OCI-LY1 (cell line): ENCODE measurements at regions not wholly inside any gene's neighbourhood (a gene's known extent, or its start where the extent isn't known, plus 50 kb on each side); places are given as distances from the start of the nearest gene placed in this dataset.

Source experiments
- H2AFZ ChIP-seq: fragments of 200-600 bp; sonication (generic), shearing (Covaris generic); 2 replicates; pipeline ENCODE4 v1.6.0; 2014; ENCODE audit warnings: antibody characterized with exemption, mild to moderate bottlenecking, low read length
- H3F3A ChIP-seq: fragments of 200-600 bp; sonication (generic), shearing (Covaris generic); 2 replicates; pipeline ENCODE4 v1.6.0; 2014; ENCODE audit warnings: mild to moderate bottlenecking, antibody characterized with exemption, low read length, moderate library complexity; ENCODE audit not compliant: insufficient read depth
- H3K27ac ChIP-seq: fragments of 200-600 bp; sonication (generic); 2 replicates; pipeline ENCODE4 v1.5.1; 2014; ENCODE audit warnings: low read length, mixed run types, mild to moderate bottlenecking, low read depth; ENCODE audit not compliant: poor library complexity, severe bottlenecking
- H3K27me3 ChIP-seq: fragments of 200-600 bp; sonication (generic); 2 replicates; pipeline ENCODE4 v1.6.0; 2014; ENCODE audit warnings: antibody characterized with exemption, mild to moderate bottlenecking, low read length, moderate library complexity; ENCODE audit not compliant: insufficient read depth
- H3K36me3 ChIP-seq: fragments of 200-600 bp; sonication (generic); 2 replicates; pipeline ENCODE4 v1.6.1; 2014; ENCODE audit warnings: mild to moderate bottlenecking, antibody characterized with exemption, low read length, moderate library complexity, mixed read lengths; ENCODE audit not compliant: insufficient read depth
- H3K4me1 ChIP-seq: fragments of 200-600 bp; sonication (generic); 2 replicates; pipeline ENCODE4 v1.5.1; 2014; ENCODE audit warnings: mild to moderate bottlenecking, low read length, moderate library complexity; ENCODE audit not compliant: insufficient read depth, severe bottlenecking
- H3K4me2 ChIP-seq: fragments of 200-600 bp; sonication (generic), shearing (Covaris generic); 2 replicates; pipeline ENCODE4 v1.6.1; 2014; ENCODE audit warnings: low read length
- H3K4me3 ChIP-seq: fragments of 200-600 bp; sonication (generic); 2 replicates; pipeline ENCODE4 v1.5.1; 2014; ENCODE audit warnings: low read length, low read depth, mild to moderate bottlenecking, mixed read lengths; ENCODE audit not compliant: poor library complexity, severe bottlenecking
- H3K79me2 ChIP-seq: fragments of 200-600 bp; shearing (Covaris generic); 2 replicates; pipeline ENCODE4 v1.6.1; 2016; ENCODE audit warnings: mixed run types, low read length, mixed read lengths; ENCODE audit not compliant: insufficient read depth
- H3K9ac ChIP-seq: fragments of 200-600 bp; sonication (generic), shearing (Covaris generic); 2 replicates; pipeline ENCODE4 v1.6.1; 2014; ENCODE audit warnings: mild to moderate bottlenecking, low read length, mixed read lengths
- H3K9me2 ChIP-seq: fragments of 200-600 bp; sonication (generic), shearing (Covaris generic); 2 replicates; pipeline ENCODE4 v1.6.1; 2014; ENCODE audit warnings: low read depth, mild to moderate bottlenecking, low read length, mixed read lengths
- H3K9me3 ChIP-seq: fragments of 200-600 bp; shearing (Covaris generic); 2 replicates; pipeline ENCODE4 v1.6.1; 2014; ENCODE audit warnings: low read length, mixed read lengths
- H4K20me1 ChIP-seq: fragments of 200-600 bp; sonication (generic), shearing (Covaris generic); 2 replicates; pipeline ENCODE4 v1.6.0; 2016; ENCODE audit warnings: mild to moderate bottlenecking, low read length; ENCODE audit not compliant: insufficient read depth
- EZH2 ChIP-seq: fragments of 200-600 bp; sonication (generic), shearing (Covaris generic); IDR thresholded peaks from 2 replicates; pipeline ENCODE4 v1.8.0; 2017; ENCODE audit warnings: borderline replicate concordance, mixed run types, mild to moderate bottlenecking, antibody characterized with exemption, low read length, moderate library complexity, mixed read lengths
- TF ChIP-seq, protein P1 (sequence below): fragments of 200-600 bp; sonication (generic), shearing (Covaris generic); IDR thresholded peaks from 2 replicates; pipeline ENCODE4 v1.5.1; 2017; ENCODE audit warnings: mild to moderate bottlenecking, antibody characterized with exemption, low read length, moderate library complexity, mixed read lengths

DNA sequence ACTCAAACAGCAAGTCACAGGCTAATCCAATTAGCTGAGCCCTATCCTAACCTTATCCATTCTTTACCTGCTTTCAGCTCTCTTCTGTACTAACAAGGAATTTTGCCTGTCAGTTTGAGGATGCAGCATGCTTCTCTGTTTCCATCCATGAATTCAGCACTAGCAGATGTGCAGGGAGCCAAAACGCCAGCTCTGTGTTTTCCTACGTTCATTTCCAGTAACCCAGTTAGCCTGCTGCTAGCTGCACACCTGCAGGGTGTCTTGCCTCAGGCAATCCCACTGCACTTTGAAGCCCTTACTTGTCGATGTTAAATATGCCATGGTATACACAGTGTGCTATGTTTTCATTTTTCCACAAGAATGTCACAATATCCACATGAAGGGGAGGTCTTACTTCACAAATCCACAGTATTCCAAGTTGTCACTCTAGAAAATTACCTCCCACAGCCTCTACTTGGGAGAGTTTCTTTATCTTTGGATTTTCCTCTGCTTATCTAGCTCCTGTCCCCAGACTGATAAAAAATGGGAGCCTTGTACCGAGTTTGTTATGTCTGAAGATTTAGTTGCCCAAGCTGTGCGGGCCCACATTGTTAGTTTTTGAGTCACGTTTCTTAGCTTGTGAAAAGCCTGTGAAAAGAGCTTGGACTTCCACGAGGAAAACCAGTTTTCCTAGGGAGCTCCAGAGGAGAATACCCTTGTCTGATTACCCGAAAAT, 127.6 kb upstream of the HHIP start:
- H3K4me2 ChIP-seq: no peak overlapping the region
- no peaks in the 10 kb centered on the region for H3K4me1 ChIP-seq
- H2AFZ ChIP-seq: no peak overlapping the region
- H3K27me3 ChIP-seq: no peaks in the 10 kb centered on the region
- no peaks in the 10 kb centered on the region for H3K9me3 ChIP-seq
- H3K27ac ChIP-seq: no peak overlapping the region
- no peaks in the 10 kb centered on the region for H3K79me2 ChIP-seq
- H3K36me3 ChIP-seq: no peaks in the 10 kb centered on the region
- no peaks in the 10 kb centered on the region for H3F3A ChIP-seq
- H3K4me3 ChIP-seq: no peak overlapping the region
- no peak overlapping the region for H3K9ac ChIP-seq
- no peaks in the 10 kb centered on the region for H3K9me2 ChIP-seq
- TF ChIP-seq, protein P1, sequence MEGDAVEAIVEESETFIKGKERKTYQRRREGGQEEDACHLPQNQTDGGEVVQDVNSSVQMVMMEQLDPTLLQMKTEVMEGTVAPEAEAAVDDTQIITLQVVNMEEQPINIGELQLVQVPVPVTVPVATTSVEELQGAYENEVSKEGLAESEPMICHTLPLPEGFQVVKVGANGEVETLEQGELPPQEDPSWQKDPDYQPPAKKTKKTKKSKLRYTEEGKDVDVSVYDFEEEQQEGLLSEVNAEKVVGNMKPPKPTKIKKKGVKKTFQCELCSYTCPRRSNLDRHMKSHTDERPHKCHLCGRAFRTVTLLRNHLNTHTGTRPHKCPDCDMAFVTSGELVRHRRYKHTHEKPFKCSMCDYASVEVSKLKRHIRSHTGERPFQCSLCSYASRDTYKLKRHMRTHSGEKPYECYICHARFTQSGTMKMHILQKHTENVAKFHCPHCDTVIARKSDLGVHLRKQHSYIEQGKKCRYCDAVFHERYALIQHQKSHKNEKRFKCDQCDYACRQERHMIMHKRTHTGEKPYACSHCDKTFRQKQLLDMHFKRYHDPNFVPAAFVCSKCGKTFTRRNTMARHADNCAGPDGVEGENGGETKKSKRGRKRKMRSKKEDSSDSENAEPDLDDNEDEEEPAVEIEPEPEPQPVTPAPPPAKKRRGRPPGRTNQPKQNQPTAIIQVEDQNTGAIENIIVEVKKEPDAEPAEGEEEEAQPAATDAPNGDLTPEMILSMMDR: no peak
- no peak for TF ChIP-seq EZH2
- H4K20me1 ChIP-seq: no peaks in the 10 kb centered on the region

DNA sequence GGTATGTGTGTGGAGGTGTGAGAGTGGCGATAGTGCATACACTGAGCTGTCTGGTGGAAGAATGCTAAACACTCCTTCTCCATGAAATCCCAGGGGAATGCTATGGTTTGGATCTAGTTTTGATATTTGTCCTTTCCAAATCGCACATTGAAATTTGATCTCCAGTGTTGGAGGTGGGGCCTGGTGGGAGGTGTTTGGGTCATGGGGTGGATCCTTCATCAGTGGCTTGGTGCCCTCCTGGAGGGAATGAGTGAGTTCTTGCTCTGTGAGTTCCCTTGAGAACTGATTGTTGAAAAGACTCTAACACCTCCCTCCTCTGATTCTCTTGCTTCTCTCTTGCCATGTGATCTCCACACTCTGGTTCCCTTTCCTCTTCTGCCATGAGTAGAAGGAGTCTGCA, 114.1 kb upstream of the HHIP start:
- H3K9ac ChIP-seq: no peak overlapping the region
- H3K4me1 ChIP-seq: no peaks in the 10 kb centered on the region

DNA sequence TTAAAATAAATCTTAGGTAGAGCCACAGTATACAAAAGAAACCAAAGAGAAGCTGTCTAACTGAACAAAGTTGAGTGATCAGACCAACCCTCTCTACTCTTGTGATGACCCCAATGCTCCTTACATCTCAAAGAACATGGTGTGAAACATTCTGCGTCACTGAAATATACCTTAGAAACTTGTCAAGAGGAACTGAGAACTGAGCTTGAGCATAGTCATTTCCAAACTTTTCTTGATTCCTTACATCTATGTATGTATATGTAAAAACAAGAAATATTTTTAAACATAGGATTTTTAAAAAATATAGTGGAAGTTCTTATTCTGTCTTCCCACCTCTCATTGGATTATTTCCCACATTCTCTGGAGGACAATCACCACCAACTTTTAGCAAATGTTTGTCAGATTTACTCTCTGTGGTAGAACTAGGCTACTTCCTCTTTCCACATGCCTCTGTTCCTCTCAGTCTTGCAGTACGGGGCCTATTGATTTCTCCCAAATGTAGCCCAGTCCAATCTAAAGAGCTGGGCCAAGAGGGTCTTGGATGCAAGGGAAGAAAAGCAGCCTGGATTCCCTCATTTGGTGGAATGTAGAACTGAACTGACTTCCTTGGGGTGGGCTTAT, 98.2 kb upstream of the HHIP start:
- Histone ChIP-seq H3K4me3 (no peak overlapping the region), H3K9me3 (no peaks in the 10 kb centered on the region), H3F3A (no peaks in the 10 kb centered on the region), H3K4me1 (no peaks in the 10 kb centered on the region), H2AFZ (no peak overlapping the region), H3K9me2 (no peaks in the 10 kb centered on the region), H3K36me3 (no peaks in the 10 kb centered on the region), H3K4me2 (no peak overlapping the region), H3K79me2 (no peaks in the 10 kb centered on the region), H3K9ac (no peak overlapping the region), H4K20me1 (no peaks in the 10 kb centered on the region), H3K27me3 (no peaks in the 10 kb centered on the region), H3K27ac (no peak overlapping the region)
- TF ChIP-seq, protein P1: no peak

More for the DNA sequence above, 114.1 kb upstream of the HHIP start:
- H3F3A ChIP-seq: no peaks in the 10 kb centered on the region
- H3K79me2 ChIP-seq: no peaks in the 10 kb centered on the region
- H3K9me3 ChIP-seq: no peaks in the 10 kb centered on the region
- no peaks in the 10 kb centered on the region for H4K20me1 ChIP-seq
- H2AFZ ChIP-seq: no peak overlapping the region
- H3K27me3 ChIP-seq: no peaks in the 10 kb centered on the region
- no peaks in the 10 kb centered on the region for H3K9me2 ChIP-seq
- H3K4me3 ChIP-seq: no peak overlapping the region
- no peak overlapping the region for H3K27ac ChIP-seq
- H3K36me3 ChIP-seq: no peaks in the 10 kb centered on the region
- TF ChIP-seq, protein P1: no peak
- TF ChIP-seq EZH2: no peak
- no peak overlapping the region for H3K4me2 ChIP-seq
